ENCODE measurements at regions not wholly inside any gene's neighbourhood (a gene's known extent, or its start where the extent isn't known, plus 50 kb on each side); places are given as distances from the start of the nearest gene placed in this dataset.
A peak's percentile ranks its signal among the peaks of the same experiment; 100 is the strongest.

DNA sequence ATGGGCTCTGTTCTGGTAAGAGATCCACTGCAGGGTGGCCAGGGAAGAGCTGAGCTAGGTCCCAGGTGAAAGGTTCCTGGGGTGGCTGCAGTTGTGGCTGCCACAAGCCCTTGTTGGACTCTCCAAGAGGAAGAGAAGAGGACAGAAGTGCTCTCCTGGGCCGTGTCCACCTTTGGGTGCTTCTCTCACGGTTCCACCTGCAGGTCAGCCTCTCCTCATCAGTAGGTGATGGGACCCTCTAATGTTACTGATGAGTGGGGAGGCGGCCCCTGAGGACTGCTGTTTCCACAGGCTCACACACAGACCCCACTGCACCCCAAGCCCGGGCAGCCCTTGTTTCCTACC, 804.9 kb downstream of the BRD1 start:
- DNase-seq, result peak in 1 of 5 donors; percentile 26
- CTCF ChIA-PET, result no interaction called here
- H3K36me3 Mint-ChIP-seq, result no peaks in the 10 kb centered on the region
- Histone ChIP-seq H3K27ac (ENCODE audit: low read depth, low read length) (no peak overlapping the region), H3K4me3 (ENCODE audit: low read length) (no peak overlapping the region), H3K36me3 (ENCODE audit: insufficient read depth, low read length) (no peaks in the 10 kb centered on the region), H3K9me3 (ENCODE audit: low read length) (no peaks in the 10 kb centered on the region), H3K27me3 (ENCODE audit: insufficient read depth, low read length, poor library complexity, severe bottlenecking) (no peaks in the 10 kb centered on the region), H3K4me1 (ENCODE audit: insufficient read depth, low read length) (no peaks in the 10 kb centered on the region)
- POLR2A ChIA-PET, result no interaction called here
- no peak overlapping the region for H3K4me3 Mint-ChIP-seq
- H3K9me3 Mint-ChIP-seq, result no peaks in the 10 kb centered on the region
- peaks cover 0 to 7% of the 10 kb centered on the region in 2 donors for H3K27me3 Mint-ChIP-seq
- H3K4me1 Mint-ChIP-seq, result no peaks in the 10 kb centered on the region
- H3K27ac Mint-ChIP-seq, result no peak overlapping the region

DNA sequence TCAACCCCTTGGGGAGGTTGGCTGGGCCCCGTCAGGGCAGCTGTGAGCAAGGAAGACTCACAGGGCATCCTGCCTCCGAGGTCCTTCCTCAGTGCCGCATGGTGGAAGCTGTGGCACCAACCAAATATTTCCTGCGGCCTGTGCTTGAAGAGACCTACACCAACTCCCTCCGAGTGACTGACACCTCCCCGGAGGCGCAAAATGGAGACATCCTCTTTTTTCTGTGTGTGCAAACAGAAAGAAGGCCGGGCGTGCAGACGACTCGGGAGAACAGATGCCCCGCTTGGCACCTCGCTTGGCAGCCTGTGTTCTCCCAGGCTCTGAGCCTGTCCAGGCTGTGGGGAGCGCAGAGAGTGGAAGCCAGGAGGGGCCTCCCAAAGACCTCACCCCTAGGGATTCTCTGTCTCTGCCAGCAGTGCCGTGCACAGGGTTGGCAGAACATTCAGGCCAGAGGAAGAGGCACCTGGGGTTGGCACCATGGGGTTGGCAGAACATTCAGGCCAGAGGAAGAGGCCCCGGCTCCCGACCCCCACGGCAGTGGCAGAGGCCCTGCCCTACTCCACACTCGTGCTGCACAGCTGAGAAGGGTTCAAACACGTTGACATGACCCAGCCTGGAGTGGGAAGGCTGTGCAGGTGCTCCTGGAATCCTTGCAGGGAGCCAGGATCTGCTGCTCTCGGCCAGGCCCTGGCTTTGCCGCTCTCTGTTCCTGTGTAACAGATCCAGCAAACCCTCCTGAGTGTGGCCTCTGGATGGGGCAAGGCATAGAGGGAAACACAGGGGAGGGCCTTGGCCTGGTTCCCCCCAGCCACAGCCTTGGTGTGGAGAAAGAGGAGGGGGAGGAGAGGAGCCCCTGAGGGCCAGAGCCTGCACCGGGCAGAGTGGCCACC, 805.5 kb downstream of the BRD1 start:
- no peaks in the 10 kb centered on the region for H3K36me3 Mint-ChIP-seq
- no peak overlapping the region for H3K4me3 Mint-ChIP-seq
- ChIA-PET POLR2A (no interaction called here), CTCF (no interaction called here)
- H3K27me3 ChIP-seq (ENCODE audit: insufficient read depth, low read length, poor library complexity, severe bottlenecking), result no peaks in the 10 kb centered on the region
- no peaks in the 10 kb centered on the region for H3K4me1 ChIP-seq (ENCODE audit: insufficient read depth, low read length)
- no peaks in the 10 kb centered on the region for H3K9me3 ChIP-seq (ENCODE audit: low read length)
- no peaks in the 10 kb centered on the region for H3K9me3 Mint-ChIP-seq
- no peak overlapping the region for H3K4me3 ChIP-seq (ENCODE audit: low read length)
- peaks cover 0 to 4% of the 10 kb centered on the region in 2 donors for H3K27me3 Mint-ChIP-seq
- no peaks in the 10 kb centered on the region for H3K4me1 Mint-ChIP-seq
- peak in 1 of 5 donors; percentile 38 for DNase-seq
- no peak overlapping the region for H3K27ac Mint-ChIP-seq
- no peaks in the 10 kb centered on the region for H3K36me3 ChIP-seq (ENCODE audit: insufficient read depth, low read length)
- no peak overlapping the region for H3K27ac ChIP-seq (ENCODE audit: low read depth, low read length)

DNA sequence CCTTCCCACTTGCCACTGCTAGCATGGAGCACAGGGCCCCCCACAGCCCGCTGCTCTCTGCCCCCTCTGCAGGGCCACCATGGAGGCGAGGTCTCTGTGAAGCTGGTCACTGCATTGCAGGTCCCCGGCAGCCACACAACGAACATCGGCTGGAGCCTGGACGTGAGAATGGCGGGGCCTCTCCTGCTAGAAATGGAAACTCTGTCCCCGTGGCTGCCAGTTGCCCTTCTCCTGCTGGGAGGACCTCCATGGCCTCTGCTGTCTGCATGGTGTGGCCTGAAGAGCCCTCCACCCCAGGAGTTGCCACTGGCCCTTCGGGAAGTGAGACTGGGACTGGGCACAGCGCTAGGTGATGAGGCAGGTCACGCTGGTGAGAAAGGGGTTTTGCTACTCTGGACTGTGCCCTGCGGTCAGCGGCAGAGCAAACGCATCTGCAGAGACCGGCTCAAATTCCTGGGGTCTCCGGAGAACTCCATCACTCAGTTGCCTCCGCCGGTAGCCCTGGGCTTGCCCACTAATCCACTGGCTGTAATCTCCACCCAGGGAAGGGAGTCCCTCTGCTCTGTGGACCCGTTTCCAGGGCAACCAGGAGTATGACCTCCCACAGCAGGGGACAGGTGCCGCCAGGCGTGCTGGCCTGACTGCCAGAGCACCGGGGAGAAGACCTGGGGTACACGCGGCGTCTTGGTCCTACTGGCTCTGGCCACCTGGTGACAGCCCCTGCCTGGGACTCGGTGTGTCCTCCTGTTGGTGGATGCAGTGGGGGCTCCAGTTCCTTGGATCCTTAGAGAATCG, 806.3 kb downstream of the BRD1 start:
- ChIA-PET CTCF (no interaction called here), POLR2A (no interaction called here)
- no peaks in the 10 kb centered on the region for H3K9me3 ChIP-seq (ENCODE audit: low read length)
- Mint-ChIP-seq H3K4me3 (no peak overlapping the region), H3K4me1 (no peaks in the 10 kb centered on the region), H3K9me3 (no peaks in the 10 kb centered on the region), H3K36me3 (no peaks in the 10 kb centered on the region), H3K27ac (no peak overlapping the region), H3K27me3 (peaks cover 0 to 2% of the 10 kb centered on the region in 2 donors)
- no peaks in the 10 kb centered on the region for H3K36me3 ChIP-seq (ENCODE audit: insufficient read depth, low read length)
- H3K27me3 ChIP-seq (ENCODE audit: insufficient read depth, low read length, poor library complexity, severe bottlenecking), result no peaks in the 10 kb centered on the region
- no peak overlapping the region for H3K4me3 ChIP-seq (ENCODE audit: low read length)
- no peaks in the 10 kb centered on the region for H3K4me1 ChIP-seq (ENCODE audit: insufficient read depth, low read length)
- DNase-seq, result peak in 1 of 5 donors; percentile 42
- no peak overlapping the region for H3K27ac ChIP-seq (ENCODE audit: low read depth, low read length)

DNA sequence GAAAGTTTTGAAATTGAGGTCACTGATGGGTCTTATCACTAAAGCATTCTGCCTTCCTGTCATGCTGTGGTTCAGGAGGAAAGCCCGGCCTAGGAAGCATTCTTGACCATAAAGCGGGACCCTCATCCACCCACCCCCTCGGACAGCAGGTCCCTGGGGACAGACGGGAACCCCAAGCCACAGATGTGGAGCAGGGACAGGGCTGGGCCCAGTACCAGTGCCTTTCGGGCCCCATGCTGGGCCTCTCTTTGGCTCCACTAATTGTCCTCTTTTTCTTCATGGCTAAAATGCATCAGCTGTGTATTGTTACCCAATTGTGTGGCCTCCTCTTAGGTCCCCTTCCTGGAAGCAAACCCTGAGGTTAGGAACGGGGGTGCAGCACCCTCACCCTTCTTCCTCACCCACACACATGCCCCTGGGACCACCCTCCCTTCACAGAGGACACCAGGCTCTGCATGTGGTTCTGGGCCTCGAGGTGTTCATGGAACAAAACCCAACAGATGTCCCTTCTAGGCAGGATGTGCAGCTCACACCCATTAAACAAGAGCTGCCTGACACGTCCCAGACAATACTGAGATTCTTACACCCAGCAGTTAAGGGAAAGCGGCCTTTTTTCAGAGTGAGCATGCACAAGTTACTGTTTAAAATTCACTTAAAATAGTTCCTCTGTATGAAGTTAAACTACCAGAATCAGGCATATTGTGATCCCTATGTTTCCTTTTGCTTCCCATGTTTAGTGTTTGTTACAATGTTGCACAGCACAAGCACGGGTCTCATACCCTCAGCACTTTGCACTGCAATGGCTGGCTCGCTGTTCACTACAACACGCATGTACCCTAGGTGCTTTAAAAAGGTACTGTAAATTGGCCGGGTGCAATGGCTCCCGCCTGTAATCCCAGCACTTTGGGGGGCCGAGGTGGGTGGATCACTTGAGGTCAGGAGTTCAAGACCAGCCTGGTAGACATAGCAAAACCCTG, 807.6 kb downstream of the BRD1 start:
- H3K36me3 ChIP-seq (ENCODE audit: insufficient read depth, low read length), result no peaks in the 10 kb centered on the region
- H3K4me3 ChIP-seq (ENCODE audit: low read length), result no peak overlapping the region
- H3K36me3 Mint-ChIP-seq, result no peaks in the 10 kb centered on the region
- H3K27ac ChIP-seq (ENCODE audit: low read depth, low read length), result no peak overlapping the region
- no peaks in the 10 kb centered on the region for H3K4me1 Mint-ChIP-seq
- H3K4me3 Mint-ChIP-seq, result no peak overlapping the region
- H3K27ac Mint-ChIP-seq, result no peak overlapping the region
- H3K27me3 ChIP-seq (ENCODE audit: insufficient read depth, low read length, poor library complexity, severe bottlenecking), result no peaks in the 10 kb centered on the region
- H3K27me3 Mint-ChIP-seq, result peaks cover 0 to 2% of the 10 kb centered on the region in 2 donors
- CTCF ChIA-PET, result no interaction called here
- no peaks in the 10 kb centered on the region for H3K9me3 ChIP-seq (ENCODE audit: low read length)
- POLR2A ChIA-PET, result no interaction called here
- H3K4me1 ChIP-seq (ENCODE audit: insufficient read depth, low read length), result no peaks in the 10 kb centered on the region
- peak in 1 of 5 donors; percentile 20 for DNase-seq
- H3K9me3 Mint-ChIP-seq, result no peaks in the 10 kb centered on the region

DNA sequence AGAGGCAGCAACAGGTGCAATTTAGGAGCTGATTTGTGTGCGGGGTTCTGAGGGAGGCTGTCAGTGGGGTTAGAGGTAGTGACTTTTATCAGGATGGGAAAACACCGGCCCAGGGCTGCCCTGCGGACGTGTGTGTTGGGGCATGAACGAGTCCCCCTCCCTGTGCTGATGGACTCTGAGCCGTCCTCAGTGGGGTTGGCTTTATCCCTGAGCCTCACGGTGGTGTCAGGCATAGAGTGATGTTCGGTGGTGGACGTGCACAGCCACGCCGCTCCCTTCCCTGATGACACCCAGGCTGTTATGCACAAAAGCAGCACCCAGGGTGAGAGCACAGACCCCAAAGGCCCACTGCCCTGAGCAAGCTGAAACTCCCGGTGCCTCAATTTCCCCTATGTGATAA, 809.1 kb downstream of the BRD1 start:
- POLR2A ChIA-PET, result no interaction called here
- H3K9me3 Mint-ChIP-seq, result no peaks in the 10 kb centered on the region

DNA sequence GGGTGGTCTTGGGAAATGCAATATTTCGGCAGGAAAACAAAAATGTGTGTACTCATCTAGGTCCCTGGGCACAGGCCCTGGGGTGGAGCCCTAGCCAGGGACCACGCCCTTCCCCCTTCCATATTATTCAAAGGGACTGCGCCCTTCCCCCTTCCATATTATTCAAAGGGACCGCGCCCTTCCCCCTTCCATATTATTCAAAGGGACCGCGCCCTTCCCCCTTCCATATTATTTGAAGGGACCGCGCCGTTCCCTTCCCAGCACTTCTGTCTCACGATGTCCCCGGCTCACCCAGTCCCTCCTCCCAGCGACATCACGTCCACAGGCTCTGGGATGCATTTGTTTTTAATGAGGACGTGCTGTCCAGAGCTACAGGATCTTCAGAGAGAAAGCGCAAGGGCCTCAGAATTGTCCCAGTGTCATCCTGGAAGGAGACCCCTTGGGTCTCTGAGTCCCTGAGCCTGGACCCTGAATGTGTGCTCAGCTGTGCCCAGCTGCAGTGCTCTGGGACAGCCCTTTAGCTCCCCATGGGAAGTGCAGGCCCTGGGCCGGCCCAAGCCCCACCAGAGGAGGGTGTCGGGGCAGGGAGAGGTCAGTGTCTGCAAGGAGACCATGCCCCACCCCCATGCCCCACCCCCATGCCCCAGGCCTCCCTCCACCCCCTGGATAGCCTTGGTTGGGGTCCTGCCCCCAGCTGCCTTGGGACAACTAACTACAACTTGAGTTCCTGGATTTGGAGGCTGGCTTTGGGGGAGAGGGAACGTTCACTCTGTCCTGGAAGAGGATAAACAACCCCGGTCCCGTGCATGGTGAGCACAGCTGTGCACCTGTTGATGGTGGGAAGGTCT, 810.0 kb downstream of the BRD1 start:
- no peak overlapping the region for H3K27ac Mint-ChIP-seq
- Histone ChIP-seq H3K4me3 (ENCODE audit: low read length) (no peak overlapping the region), H3K27me3 (ENCODE audit: insufficient read depth, low read length, poor library complexity, severe bottlenecking) (no peaks in the 10 kb centered on the region), H3K27ac (ENCODE audit: low read depth, low read length) (no peak overlapping the region), H3K36me3 (ENCODE audit: insufficient read depth, low read length) (no peaks in the 10 kb centered on the region), H3K4me1 (ENCODE audit: insufficient read depth, low read length) (no peaks in the 10 kb centered on the region), H3K9me3 (ENCODE audit: low read length) (no peaks in the 10 kb centered on the region)
- no peak for DNase-seq
- H3K27me3 Mint-ChIP-seq, result peaks cover 0 to 2% of the 10 kb centered on the region in 2 donors
- POLR2A ChIA-PET, result no interaction called here
- CTCF ChIA-PET, result no interaction called here
- no peaks in the 10 kb centered on the region for H3K36me3 Mint-ChIP-seq
- no peak overlapping the region for H3K4me3 Mint-ChIP-seq
- H3K4me1 Mint-ChIP-seq, result no peaks in the 10 kb centered on the region
- no peaks in the 10 kb centered on the region for H3K9me3 Mint-ChIP-seq

More for the DNA sequence above, 809.1 kb downstream of the BRD1 start:
- Histone ChIP-seq H3K4me1 (ENCODE audit: insufficient read depth, low read length) (no peaks in the 10 kb centered on the region), H3K27ac (ENCODE audit: low read depth, low read length) (no peak overlapping the region), H3K36me3 (ENCODE audit: insufficient read depth, low read length) (no peaks in the 10 kb centered on the region), H3K9me3 (ENCODE audit: low read length) (no peaks in the 10 kb centered on the region), H3K27me3 (ENCODE audit: insufficient read depth, low read length, poor library complexity, severe bottlenecking) (no peaks in the 10 kb centered on the region), H3K4me3 (ENCODE audit: low read length) (no peak overlapping the region)
- no peaks in the 10 kb centered on the region for H3K4me1 Mint-ChIP-seq
- H3K36me3 Mint-ChIP-seq, result no peaks in the 10 kb centered on the region
- CTCF ChIA-PET, result no interaction called here
- H3K27me3 Mint-ChIP-seq, result peaks cover 0 to 2% of the 10 kb centered on the region in 2 donors
- no peak overlapping the region for H3K27ac Mint-ChIP-seq
- no peak for DNase-seq
- H3K4me3 Mint-ChIP-seq, result no peak overlapping the region

DNA sequence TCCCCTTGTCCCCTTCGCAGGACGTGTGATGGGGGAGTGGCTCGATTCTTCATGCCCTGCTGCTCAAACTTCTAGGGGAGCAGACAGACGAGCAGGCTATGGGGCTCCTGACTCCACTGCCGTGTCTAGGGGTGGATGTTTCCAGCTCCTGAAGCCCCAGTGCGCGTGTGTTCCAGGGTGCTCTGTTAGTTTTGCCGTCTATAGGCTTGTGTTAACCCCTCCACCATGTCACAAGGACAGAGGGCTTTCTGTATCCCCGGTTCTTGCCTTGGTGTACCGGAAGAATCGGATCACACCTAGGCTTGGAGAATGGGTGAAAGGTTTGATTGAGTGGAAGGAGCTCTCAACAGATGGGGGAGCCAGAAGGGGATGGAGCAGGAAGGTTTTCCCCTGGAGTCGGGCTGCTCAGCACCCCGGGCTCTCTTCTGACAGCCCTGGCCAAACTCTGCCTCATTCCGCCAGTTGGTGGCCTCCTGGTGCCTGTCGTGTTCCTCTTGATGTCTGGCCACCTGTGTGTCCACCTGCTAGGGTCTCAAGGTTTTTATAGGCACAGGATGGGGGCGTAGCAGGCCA, 810.7 kb downstream of the BRD1 start:
- Mint-ChIP-seq H3K9me3 (no peaks in the 10 kb centered on the region), H3K4me3 (no peak overlapping the region), H3K36me3 (no peaks in the 10 kb centered on the region), H3K27ac (no peak overlapping the region), H3K27me3 (peaks cover 0 to 2% of the 10 kb centered on the region in 2 donors), H3K4me1 (no peaks in the 10 kb centered on the region)
- ChIA-PET CTCF (no interaction called here), POLR2A (no interaction called here)
- no peak overlapping the region for H3K27ac ChIP-seq (ENCODE audit: low read depth, low read length)
- no peaks in the 10 kb centered on the region for H3K9me3 ChIP-seq (ENCODE audit: low read length)
- H3K4me1 ChIP-seq (ENCODE audit: insufficient read depth, low read length), result no peaks in the 10 kb centered on the region
- no peak for DNase-seq
- no peaks in the 10 kb centered on the region for H3K27me3 ChIP-seq (ENCODE audit: insufficient read depth, low read length, poor library complexity, severe bottlenecking)
- H3K36me3 ChIP-seq (ENCODE audit: insufficient read depth, low read length), result no peaks in the 10 kb centered on the region
- H3K4me3 ChIP-seq (ENCODE audit: low read length), result no peak overlapping the region

Data from CD8-positive, alpha-beta memory T cell (primary cell).